GM18867 (cell line): ENCODE measurements at regions not wholly inside any gene's neighbourhood (a gene's known extent, or its start where the extent isn't known, plus 50 kb on each side); places are given as distances from the start of the nearest gene placed in this dataset.

Experiments used
- ATAC-seq: cut with Tn5 transposase; IDR thresholded peaks from one replicate; pipeline ENCODE4 v1.9.1; 2021; ENCODE audit warnings: mild to moderate bottlenecking, moderate library complexity; ENCODE audit not compliant: unreplicated experiment

- ATAC-seq: no peak
Observed at GRCh38 chr10:130455111-130455695, 319.0 kb downstream of the GLRX3 start.

GRCh38 chr10:130455791-130456190 is 319.6 kb downstream of the GLRX3 start:
- no peak for ATAC-seq

GRCh38 chr10:130456616-130457015 is 320.4 kb downstream of the GLRX3 start:
- no peak for ATAC-seq

GRCh38 chr10:130458509-130458908 is 322.3 kb downstream of the GLRX3 start:
- ATAC-seq: no peak

GRCh38 chr10:130459011-130459410 is 322.8 kb downstream of the GLRX3 start:
- ATAC-seq: no peak

- no peak for ATAC-seq
Observed at GRCh38 chr10:130459851-130460490, 323.8 kb downstream of the GLRX3 start.

- ATAC-seq: no peak
Observed at GRCh38 chr10:130461631-130462030, 325.4 kb downstream of the GLRX3 start.

- ATAC-seq: no peak
Observed at GRCh38 chr10:130463104-130463875, 327.1 kb downstream of the GLRX3 start.

GRCh38 chr10:130463876-130464364 is 327.7 kb downstream of the GLRX3 start:
- no peak for ATAC-seq

GRCh38 chr10:130464426-130464825 is 328.2 kb downstream of the GLRX3 start:
- no peak for ATAC-seq

- ATAC-seq: no peak
Observed at GRCh38 chr10:130466271-130466997, 330.2 kb downstream of the GLRX3 start.

- ATAC-seq: no peak
Observed at GRCh38 chr10:130470286-130470685, 334.1 kb downstream of the GLRX3 start.

- no peak for ATAC-seq
Observed at GRCh38 chr10:130470973-130471372, 334.8 kb downstream of the GLRX3 start.

- ATAC-seq: no peak
Observed at GRCh38 chr10:130471486-130471885, 335.3 kb downstream of the GLRX3 start.

- no peak for ATAC-seq
Observed at GRCh38 chr10:130472236-130472635, 336.0 kb downstream of the GLRX3 start.

- no peak for ATAC-seq
Observed at GRCh38 chr10:130474591-130474990, 338.4 kb downstream of the GLRX3 start.

- no peak for ATAC-seq
Observed at GRCh38 chr10:130477360-130477759, 341.2 kb downstream of the GLRX3 start.

GRCh38 chr10:130479146-130479545 is 343.0 kb downstream of the GLRX3 start:
- ATAC-seq: no peak

- no peak for ATAC-seq
Observed at GRCh38 chr10:130479926-130480325, 343.7 kb downstream of the GLRX3 start.

- ATAC-seq: no peak
Observed at GRCh38 chr10:130480491-130480890, 344.3 kb downstream of the GLRX3 start.
